ENCODE measurements at regions not wholly inside any gene's neighbourhood (a gene's known extent, or its start where the extent isn't known, plus 50 kb on each side); places are given as distances from the start of the nearest gene placed in this dataset.
"Not testable (repeated sequence)": the region's sequence is repeated elsewhere in the genome, so short reads cannot be mapped to it uniquely, and the experiment has no call there.

DNA sequence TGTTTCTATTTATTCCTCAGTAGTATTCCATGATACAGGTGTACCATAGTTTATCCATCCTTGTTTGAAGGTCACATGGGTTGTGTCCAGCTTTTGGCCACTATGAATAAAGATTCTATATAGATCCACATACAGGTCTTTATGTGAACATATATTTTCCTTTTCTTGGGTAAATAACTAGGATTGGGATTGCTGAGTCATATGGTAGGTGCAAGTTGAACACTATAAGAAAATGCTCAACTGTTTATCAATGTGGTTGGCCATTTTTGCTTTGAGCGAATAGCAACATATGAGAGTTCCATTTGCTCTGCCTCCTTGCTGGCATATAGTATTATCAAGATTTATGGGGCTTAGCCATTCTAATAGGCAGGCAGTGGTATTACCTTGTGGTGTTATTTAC is 170.2 kb upstream of the KCNJ15 start:
- no peak for TF ChIP-seq CTCF (IDR thresholded peaks at IDR 0.05)
- DNase-seq (no peak), ATAC-seq (no peak)
- H3K9me3 ChIP-seq = no peaks in the 10 kb centered on the region
- no peaks in the 10 kb centered on the region for H3K27me3 ChIP-seq
- no peak overlapping the region for H3K4me3 ChIP-seq
- whole genome bisulfite sequencing, 2 donors = 92 to 100% methylated on average over 1 of the region's 1 CpG
- H3K36me3 ChIP-seq = no peaks in the 10 kb centered on the region
- peaks cover 0 to 11% (median under 1%) of the 10 kb centered on the region in 9 donors for H3K4me1 ChIP-seq
- intact Hi-C loops (cut with DNase I) = no loop called here
- no peak overlapping the region for H3K27ac ChIP-seq

- 69 to 73% methylated on average over 13 of the region's 13 CpGs for WGBS, 2 donors
- no peaks in the 10 kb centered on the region for H3K36me3 ChIP-seq
- TF ChIP-seq CTCF (IDR thresholded peaks at IDR 0.05) = no peak
- H3K27me3 ChIP-seq = no peaks in the 10 kb centered on the region
- intact Hi-C loops (cut with DNase I) = no loop called here
- ATAC-seq (peak in 3 of 8 donors; percentile 67 to 72 (median 70)), DNase-seq (no peak)
- H3K9me3 ChIP-seq = no peaks in the 10 kb centered on the region
- H3K27ac ChIP-seq = no peak overlapping the region
- H3K4me1 ChIP-seq = peaks cover 0 to 3% (median 0%) of the 10 kb centered on the region in 9 donors
- no peak overlapping the region for H3K4me3 ChIP-seq
Observed at GRCh38 chr21:38088916-38089762, 167.7 kb upstream of the KCNJ15 start.

DNA sequence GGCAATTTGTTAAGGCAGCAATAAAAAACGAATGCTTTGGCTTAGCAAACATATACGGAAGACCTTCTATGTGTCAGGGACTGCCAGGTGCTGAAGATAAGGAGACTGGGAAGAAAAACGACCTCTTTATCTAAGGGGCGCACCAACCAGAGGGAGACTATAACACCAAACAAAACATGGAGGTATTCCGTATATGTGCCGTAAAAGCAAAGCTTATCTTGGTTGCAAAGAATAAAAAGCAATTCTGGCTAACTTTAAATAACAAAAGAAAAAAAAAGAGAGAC is 167.1 kb upstream of the KCNJ15 start:
- DNase-seq (no peak), ATAC-seq (no peak)
- Histone ChIP-seq H3K27me3 (no peaks in the 10 kb centered on the region), H3K4me3 (no peak overlapping the region), H3K27ac (no peak overlapping the region), H3K9me3 (no peaks in the 10 kb centered on the region), H3K36me3 (no peaks in the 10 kb centered on the region), H3K4me1 (peaks cover 0 to 3% (median 0%) of the 10 kb centered on the region in 9 donors)
- TF ChIP-seq CTCF (IDR thresholded peaks at IDR 0.05) = no peak
- intact Hi-C loops (cut with DNase I) = no loop called here
- 56% methylated on average over 6 of the region's 6 CpGs for WGBS, 2 donors

- ATAC-seq; H3K4me3 ChIP-seq; H3K9me3 ChIP-seq; H3K4me1 ChIP-seq; H3K27me3 ChIP-seq; intact Hi-C loops (cut with DNase I); H3K36me3 ChIP-seq; DNase-seq; H3K27ac ChIP-seq: not testable (repeated sequence)
- 93 to 94% methylated on average over 1 of the region's 2 CpGs for WGBS, 2 donors
Observed at GRCh38 chr21:38091061-38091460, 165.7 kb upstream of the KCNJ15 start.

- Histone ChIP-seq H3K27ac (no peak overlapping the region), H3K9me3 (peaks cover 0 to 13% (median 0%) of the 10 kb centered on the region in 11 donors), H3K27me3 (no peaks in the 10 kb centered on the region), H3K4me3 (no peak overlapping the region), H3K4me1 (peaks cover 0 to 3% (median 0%) of the 10 kb centered on the region in 9 donors), H3K36me3 (no peaks in the 10 kb centered on the region)
- TF ChIP-seq CTCF (IDR thresholded peaks at IDR 0.05) = no peak
- DNase-seq (no peak), ATAC-seq (no peak)
- intact Hi-C loops (cut with DNase I) = no loop called here
- 47 to 50% methylated on average over 6 of the region's 6 CpGs for WGBS, 2 donors
Observed at GRCh38 chr21:38092051-38092450, 164.7 kb upstream of the KCNJ15 start.

Data from heart right ventricle (tissue), 16 donors.